Gastrocnemius medialis (tissue), 4 donors: ENCODE measurements at regions not wholly inside any gene's neighbourhood (a gene's known extent, or its start where the extent isn't known, plus 50 kb on each side); places are given as distances from the start of the nearest gene placed in this dataset.

ENCODE experiments used
- POLR2A ChIP-seq, 2 donors: fragments of 450-650 bp; IDR thresholded peaks; one replicate each; pipeline ENCODE4 v1.6.1; 2017; ENCODE audit warnings: antibody characterized with exemption in 2 of 2, mild to moderate bottlenecking in 2 of 2, moderate library complexity in 2 of 2
- TF ChIP-seq, protein P1 (sequence below), 5 experiments: fragments of 450-650 bp in 3 of 5; fragments of 200-600 bp in 2 of 5; sonication (generic) in 2 of 5; IDR thresholded peaks in 4 of 5; conservative IDR thresholded peaks in 1 of 5; 1 replicate in 4 of 5; 2 replicates in 1 of 5; pipeline ENCODE4 v1.5.1; 2016 to 2019; ENCODE audit warnings: antibody characterized with exemption in 5 of 5, mild to moderate bottlenecking in 3 of 5, moderate library complexity in 3 of 5

DNA sequence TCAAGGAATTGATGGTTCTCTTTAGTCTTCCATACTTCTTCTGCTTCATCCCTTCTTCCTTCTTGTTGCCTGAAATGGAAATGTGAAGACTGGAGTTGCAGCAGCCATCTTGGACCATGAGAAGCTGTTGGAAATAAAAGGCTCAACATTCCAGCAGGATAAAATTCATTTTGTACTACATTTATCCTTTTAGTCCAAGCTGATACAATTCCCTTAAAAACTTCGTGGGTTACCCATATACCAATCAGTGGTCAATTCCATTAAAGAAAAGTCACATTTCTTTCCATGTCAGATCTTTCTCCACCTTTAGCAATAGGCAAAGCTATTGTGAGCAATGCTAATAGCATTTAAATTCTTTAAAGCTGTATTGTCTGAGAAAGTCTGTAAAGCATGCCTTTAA, 141.3 kb upstream of the LYZL2 start:
- TF ChIP-seq, protein P1, sequence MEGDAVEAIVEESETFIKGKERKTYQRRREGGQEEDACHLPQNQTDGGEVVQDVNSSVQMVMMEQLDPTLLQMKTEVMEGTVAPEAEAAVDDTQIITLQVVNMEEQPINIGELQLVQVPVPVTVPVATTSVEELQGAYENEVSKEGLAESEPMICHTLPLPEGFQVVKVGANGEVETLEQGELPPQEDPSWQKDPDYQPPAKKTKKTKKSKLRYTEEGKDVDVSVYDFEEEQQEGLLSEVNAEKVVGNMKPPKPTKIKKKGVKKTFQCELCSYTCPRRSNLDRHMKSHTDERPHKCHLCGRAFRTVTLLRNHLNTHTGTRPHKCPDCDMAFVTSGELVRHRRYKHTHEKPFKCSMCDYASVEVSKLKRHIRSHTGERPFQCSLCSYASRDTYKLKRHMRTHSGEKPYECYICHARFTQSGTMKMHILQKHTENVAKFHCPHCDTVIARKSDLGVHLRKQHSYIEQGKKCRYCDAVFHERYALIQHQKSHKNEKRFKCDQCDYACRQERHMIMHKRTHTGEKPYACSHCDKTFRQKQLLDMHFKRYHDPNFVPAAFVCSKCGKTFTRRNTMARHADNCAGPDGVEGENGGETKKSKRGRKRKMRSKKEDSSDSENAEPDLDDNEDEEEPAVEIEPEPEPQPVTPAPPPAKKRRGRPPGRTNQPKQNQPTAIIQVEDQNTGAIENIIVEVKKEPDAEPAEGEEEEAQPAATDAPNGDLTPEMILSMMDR (IDR thresholded peaks at IDR 0.05 in 4 of 5, conservative IDR thresholded peaks at IDR 0.05 in 1 of 5) = no peak
- TF ChIP-seq POLR2A (IDR thresholded peaks at IDR 0.05) = no peak
